IPS-18a (cell line): ENCODE measurements at regions not wholly inside any gene's neighbourhood (a gene's known extent, or its start where the extent isn't known, plus 50 kb on each side); places are given as distances from the start of the nearest gene placed in this dataset.

Experiments used
- H3K27ac ChIP-seq: one replicate; pipeline ENCODE4 v1.5.1; 2013; ENCODE audit warnings: low read length
- H3K27me3 ChIP-seq: one replicate; pipeline ENCODE4 v1.6.1; 2013; ENCODE audit warnings: mild to moderate bottlenecking, low read length; ENCODE audit not compliant: control insufficient read depth, insufficient read depth
- H3K36me3 ChIP-seq: one replicate; pipeline ENCODE4 v1.6.1; 2013; ENCODE audit warnings: low read depth, low read length; ENCODE audit not compliant: control insufficient read depth
- H3K4me1 ChIP-seq: one replicate; pipeline ENCODE4 v1.6.1; 2013; ENCODE audit warnings: low read depth, low read length; ENCODE audit not compliant: control insufficient read depth
- H3K4me3 ChIP-seq: one replicate; pipeline ENCODE4 v1.5.1; 2013; ENCODE audit warnings: low read length
- H3K9ac ChIP-seq: one replicate; pipeline ENCODE4 v1.6.1; 2013; ENCODE audit warnings: mild to moderate bottlenecking, low read length, moderate library complexity
- H3K9me3 ChIP-seq: one replicate; pipeline ENCODE4 v1.6.1; 2013; ENCODE audit warnings: low read depth, low read length; ENCODE audit not compliant: control insufficient read depth

DNA sequence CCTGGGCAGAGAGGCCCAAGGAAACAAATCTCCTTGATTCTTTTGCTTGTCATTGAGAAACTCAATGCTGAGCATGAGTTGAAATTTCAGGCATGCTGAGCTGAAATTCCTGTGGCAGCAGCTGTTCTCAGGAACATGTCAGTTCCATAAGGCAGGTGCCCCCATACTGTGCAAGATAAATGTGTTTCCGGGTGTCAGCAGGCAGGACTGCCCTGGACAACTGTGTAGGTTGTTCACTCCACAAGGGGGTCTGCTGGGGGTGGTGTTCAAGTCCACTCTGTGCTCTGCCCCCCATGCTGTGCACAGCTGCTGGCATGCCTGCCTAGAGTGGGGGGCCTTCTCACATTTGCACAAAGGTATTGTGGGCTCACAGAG is 133.7 kb downstream of the CTTN start:
- Histone ChIP-seq H3K4me1 (peaks cover 17% of the 10 kb centered on the region), H3K4me3 (no peak overlapping the region), H3K27ac (no peak overlapping the region), H3K9me3 (no peaks in the 10 kb centered on the region), H3K36me3 (no peaks in the 10 kb centered on the region), H3K9ac (no peak overlapping the region), H3K27me3 (no peaks in the 10 kb centered on the region)

DNA sequence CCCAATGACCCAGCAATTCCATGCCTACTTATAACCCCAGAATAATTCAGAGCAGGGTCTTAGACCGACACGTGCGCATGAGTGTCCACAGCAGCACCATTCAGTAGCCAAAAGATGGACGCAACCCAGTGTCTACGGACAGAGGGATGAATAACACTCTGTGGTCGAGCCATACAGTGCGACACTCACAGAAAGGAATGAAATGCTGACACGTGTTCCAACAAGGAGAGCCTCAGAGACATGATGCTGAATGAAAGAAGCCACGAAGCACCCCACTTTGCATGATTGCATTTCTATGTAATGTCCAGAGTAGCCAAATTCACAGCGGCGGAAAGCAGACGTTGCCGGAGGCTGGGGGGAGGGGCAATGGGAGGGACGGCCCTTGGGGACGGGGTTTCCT is 134.4 kb downstream of the CTTN start:
- Histone ChIP-seq H3K4me1 (peaks cover 17% of the 10 kb centered on the region), H3K9me3 (no peaks in the 10 kb centered on the region), H3K9ac (no peak overlapping the region), H3K36me3 (no peaks in the 10 kb centered on the region), H3K4me3 (no peak overlapping the region), H3K27me3 (no peaks in the 10 kb centered on the region), H3K27ac (no peak overlapping the region)

DNA sequence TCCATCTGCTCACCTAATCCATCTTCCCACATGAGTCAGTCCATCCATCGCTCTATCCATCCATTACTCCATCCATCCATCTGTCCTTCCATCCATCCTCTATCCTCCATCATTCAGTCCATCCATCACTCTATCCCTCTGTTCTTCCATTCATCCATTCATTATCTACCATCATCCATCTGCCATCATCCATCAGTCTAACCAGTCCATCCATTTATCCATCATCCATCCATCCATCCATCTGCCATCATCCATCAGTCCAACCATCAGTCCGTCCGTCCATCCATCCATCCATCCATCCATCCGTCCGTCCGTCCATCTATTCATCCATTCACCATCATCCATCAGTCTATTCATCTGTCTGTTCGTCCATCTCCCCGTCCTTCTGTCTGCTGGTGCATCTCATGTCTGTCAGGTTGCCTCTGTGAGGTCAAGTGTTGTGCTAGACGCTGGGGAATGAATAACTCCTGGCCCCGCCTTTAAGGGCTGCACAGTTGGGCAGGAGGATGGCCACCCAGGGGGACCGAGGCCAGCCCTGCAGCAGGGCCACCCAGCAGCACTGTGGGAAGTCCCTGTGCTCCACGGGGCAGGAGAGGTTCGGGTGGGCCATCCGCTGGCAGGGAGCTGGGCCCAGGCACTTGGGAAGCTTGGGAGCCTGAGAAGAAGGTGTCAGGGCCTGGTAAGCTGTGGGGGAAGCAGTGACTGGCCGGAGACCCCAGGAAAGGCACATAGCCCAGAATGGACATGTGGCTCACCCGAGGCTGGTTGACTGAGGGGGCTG is 137.1 kb downstream of the CTTN start:
- Histone ChIP-seq H3K9ac (no peak overlapping the region), H3K36me3 (no peaks in the 10 kb centered on the region), H3K27ac (no peak overlapping the region), H3K9me3 (no peaks in the 10 kb centered on the region), H3K4me1 (peaks cover 17% of the 10 kb centered on the region), H3K4me3 (no peak overlapping the region), H3K27me3 (no peaks in the 10 kb centered on the region)

DNA sequence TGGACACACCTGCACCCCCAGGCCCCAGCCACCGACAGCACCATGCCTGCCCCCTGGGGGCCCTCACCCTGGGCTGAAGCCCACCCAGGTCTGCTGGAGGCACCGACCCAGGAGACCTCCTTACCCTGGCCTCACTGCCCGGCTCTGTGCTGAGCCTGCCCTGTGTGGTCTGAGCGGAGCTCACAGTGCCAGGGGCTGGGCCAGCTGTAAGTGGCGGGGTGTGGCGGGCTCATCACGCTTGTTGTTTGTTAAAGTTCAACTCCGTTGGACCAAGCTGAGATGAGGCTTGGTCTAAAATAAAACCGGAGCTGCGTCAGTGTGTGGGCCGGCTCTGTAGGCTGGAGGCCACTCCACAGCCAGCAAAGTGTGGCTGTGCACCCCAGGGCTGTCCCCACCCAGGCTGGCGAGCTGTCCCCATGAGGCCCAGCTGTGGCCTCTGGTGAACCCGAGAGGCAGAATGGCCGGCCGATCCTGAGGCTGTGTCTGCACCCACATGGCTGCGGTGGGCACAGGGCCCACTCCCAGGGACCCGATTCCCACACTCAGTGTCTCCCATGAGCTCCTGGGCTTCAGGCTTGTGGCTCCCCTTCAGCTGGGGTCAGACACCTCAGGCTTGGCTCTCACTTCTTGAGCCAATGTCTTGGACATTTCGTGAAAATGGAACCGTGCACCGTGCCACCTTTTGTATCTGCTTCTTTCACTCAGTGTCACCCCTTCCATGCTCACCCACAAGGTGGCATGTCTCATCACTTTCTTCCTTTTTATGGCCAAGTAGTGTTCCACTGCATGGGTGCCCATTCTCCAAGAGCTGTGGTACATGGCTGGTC is 137.9 kb downstream of the CTTN start:
- Histone ChIP-seq H3K36me3 (no peaks in the 10 kb centered on the region), H3K9me3 (no peaks in the 10 kb centered on the region), H3K27ac (no peak overlapping the region)

DNA sequence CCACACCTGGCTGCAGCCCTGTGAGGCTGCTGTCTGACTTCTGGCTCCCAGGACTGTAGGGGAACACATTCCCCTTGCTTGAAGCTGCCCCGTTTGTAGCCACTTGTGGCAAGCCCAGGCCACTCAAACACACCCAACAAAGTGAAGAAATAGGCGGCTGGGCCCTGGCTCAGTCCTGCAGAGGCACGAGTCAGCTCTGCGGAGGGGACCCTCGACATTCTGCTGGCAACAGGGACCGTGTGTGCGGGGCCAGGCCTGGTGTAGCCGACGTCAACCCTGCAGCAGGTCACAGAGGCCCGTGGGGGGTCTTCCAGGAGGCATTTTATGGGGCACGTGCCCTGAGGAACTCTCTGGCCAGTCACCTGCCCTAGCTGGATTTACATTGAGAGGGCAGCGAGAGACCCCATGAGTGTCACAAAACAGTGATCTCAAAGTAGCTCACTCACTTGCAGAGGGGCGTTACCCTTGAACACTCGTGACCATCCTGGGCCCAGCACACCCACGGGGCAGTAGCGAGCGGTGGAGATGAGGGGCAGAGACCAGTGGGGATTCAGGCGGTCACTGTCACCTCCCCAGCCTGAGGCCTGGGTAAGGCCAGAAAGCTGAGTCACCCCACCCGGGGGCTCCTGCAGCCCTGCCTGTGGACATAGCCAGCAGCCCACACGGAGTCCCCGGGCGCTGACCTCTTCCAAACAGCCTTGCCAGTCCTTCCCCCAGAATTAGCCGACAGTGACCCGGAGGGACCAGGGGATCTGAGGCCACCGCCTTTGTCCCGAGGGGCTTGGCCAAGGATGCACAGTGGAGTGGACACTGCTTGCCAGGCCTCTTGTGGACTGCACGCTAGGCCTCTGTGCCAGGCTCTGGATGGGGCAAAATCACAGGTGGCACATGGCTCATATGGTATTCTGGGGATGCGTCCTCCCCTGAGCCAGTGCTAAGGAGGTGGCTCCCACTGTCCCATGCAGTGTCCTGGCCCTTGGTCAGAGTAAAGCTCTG is 139.5 kb downstream of the CTTN start:
- no peak overlapping the region for H3K9ac ChIP-seq
- H3K4me3 ChIP-seq, result no peak overlapping the region
- H3K4me1 ChIP-seq, result peaks cover under 1% of the 10 kb centered on the region
- H3K9me3 ChIP-seq, result no peaks in the 10 kb centered on the region
- no peak overlapping the region for H3K27ac ChIP-seq
- no peaks in the 10 kb centered on the region for H3K27me3 ChIP-seq
- H3K36me3 ChIP-seq, result no peaks in the 10 kb centered on the region

More for the DNA sequence above, 137.9 kb downstream of the CTTN start:
- peaks cover 16% of the 10 kb centered on the region for H3K4me1 ChIP-seq
- H3K4me3 ChIP-seq, result no peak overlapping the region
- no peak overlapping the region for H3K9ac ChIP-seq
- no peaks in the 10 kb centered on the region for H3K27me3 ChIP-seq

DNA sequence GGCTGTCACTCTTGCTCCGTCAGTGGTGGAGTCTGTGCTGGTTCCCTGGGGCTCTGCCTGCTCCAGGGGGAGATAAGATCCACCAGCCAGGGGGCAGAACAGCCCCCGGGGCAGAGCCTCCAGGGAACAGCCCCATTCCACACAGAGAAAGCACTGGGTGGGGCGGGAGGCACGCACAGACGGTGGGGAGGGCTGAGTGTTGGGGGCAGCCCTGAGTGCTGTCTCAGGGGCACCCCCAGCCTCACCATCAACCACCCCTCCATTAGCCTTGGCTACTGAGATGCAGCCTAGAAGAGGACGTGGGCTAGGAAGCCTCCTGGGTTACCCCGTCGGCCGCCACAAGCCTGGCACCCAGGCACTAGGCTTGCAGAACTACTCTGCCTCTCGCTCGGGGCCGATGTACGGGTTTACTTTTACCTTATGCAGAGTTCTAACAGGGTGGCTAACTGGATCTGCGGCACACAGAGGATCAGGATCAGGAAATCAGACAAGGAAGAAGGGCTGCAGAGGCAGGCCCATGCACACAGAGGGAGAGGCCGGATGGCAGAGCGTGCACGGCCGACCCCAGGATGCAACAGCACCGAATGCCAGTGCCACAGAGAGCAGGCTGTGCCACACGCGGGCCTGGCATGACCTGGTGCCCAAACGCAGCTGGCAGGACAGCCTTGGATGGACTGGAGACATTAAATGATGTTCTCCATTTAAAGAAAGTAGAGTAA is 140.5 kb downstream of the CTTN start:
- no peak overlapping the region for H3K9ac ChIP-seq
- H3K4me3 ChIP-seq, result no peak overlapping the region
- no peak overlapping the region for H3K27ac ChIP-seq
- H3K9me3 ChIP-seq, result no peaks in the 10 kb centered on the region
- no peaks in the 10 kb centered on the region for H3K4me1 ChIP-seq
- no peaks in the 10 kb centered on the region for H3K36me3 ChIP-seq
- no peaks in the 10 kb centered on the region for H3K27me3 ChIP-seq

DNA sequence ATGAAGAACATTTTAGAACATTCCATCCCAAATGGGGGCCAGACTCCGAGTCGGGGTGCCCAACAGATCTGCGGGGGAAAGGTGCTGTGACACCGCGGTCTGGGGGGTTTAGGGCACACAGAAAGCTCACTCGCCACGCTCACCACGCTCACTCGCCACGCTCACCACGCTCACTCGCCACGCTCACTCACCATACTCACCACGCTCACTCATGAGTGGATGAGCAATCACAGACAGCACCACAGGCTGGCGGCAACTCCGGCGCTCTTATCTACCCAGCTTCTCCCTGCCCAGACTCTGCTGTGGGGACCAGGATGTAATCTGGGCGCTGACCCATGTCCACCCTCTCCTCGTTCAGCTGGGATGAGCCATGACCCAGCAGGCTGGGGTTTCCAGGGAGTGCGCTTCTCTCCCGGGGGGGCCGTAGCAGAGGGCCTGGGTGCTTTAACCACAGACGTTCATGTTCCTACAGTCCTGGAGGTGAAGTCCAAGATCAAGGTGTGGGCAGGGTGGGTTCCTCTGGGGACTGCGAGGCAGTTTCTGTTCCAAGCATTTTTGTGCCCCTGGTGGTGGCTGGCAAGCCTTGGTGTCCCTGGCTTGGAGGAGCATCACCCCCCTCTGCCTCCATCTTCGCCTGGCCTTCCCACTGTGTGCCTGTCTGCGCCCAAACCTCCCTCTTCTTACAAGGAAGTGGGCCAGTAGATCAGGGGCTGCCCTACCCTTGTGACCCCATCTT is 141.2 kb downstream of the CTTN start:
- Histone ChIP-seq H3K4me3 (no peak overlapping the region), H3K9me3 (no peaks in the 10 kb centered on the region), H3K27me3 (no peaks in the 10 kb centered on the region), H3K9ac (no peak overlapping the region), H3K36me3 (no peaks in the 10 kb centered on the region), H3K4me1 (no peaks in the 10 kb centered on the region), H3K27ac (no peak overlapping the region)

DNA sequence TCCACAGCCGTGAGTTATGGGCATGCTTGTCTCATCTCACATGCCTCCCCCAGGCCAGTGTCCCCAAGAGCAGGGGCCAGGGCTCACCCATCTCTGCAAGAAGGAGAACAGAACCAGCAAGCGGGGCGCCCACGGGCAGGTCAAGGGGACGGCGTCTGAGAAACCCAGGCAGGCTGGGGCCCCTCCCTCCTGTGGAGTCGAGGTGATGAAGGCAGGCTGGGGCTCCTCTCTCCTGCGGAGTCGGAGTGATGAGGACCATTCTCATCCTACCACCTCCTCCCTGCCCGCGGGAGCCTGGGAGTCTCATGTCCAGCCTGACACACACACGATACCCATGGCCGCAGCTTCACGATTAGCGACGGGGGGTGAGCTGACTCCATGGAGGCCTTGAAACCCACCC is 141.9 kb downstream of the CTTN start:
- peaks cover under 1% of the 10 kb centered on the region for H3K4me1 ChIP-seq
- no peaks in the 10 kb centered on the region for H3K9me3 ChIP-seq
- no peak overlapping the region for H3K9ac ChIP-seq
- H3K36me3 ChIP-seq, result no peaks in the 10 kb centered on the region
- H3K4me3 ChIP-seq, result no peak overlapping the region
- no peak overlapping the region for H3K27ac ChIP-seq
- no peaks in the 10 kb centered on the region for H3K27me3 ChIP-seq

DNA sequence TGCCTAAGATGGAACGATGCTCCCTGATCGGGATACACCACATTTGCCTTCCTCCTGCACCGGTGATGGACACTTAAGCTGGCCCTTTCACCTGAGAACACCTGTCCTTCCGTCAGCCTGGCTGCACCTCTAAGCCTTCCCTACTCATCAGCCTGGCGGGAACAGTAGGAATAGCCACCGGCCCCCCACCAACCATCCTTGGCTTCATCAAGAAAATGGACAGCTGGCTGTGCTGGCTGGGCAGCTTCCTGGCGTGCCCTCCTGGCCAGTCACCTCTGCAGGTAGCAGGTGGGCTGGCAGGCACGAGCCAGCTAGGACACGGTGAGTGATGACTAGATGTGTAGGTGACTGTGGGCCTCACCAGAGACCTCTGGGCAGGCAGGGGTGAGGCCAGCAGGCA is 142.8 kb downstream of the CTTN start:
- H3K4me3 ChIP-seq, result no peak overlapping the region
- H3K9me3 ChIP-seq, result no peaks in the 10 kb centered on the region
- H3K9ac ChIP-seq, result no peak overlapping the region
- no peak overlapping the region for H3K27ac ChIP-seq
- no peaks in the 10 kb centered on the region for H3K36me3 ChIP-seq
- no peaks in the 10 kb centered on the region for H3K27me3 ChIP-seq
- H3K4me1 ChIP-seq, result peaks cover 7% of the 10 kb centered on the region

DNA sequence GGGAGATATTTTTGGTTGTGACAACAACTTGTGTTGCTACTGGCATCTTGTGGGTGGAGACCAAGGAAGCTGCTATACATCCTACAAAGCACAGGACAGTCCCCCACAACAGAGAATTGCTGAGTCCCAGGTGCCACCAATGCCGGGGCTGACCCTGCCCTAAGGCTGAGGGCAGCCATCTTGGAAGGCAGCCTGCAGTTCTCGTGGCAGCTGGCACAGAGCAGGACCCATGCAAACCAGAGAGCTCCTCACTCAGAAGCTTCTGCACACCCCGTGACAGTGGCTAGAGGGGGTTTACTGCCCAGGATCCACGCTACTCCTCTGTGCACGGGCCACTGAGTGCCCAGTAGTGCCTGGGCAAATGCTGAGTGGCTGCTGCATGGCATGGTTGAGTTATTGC is 143.4 kb downstream of the CTTN start:
- no peak overlapping the region for H3K27ac ChIP-seq
- H3K4me1 ChIP-seq, result peaks cover 12% of the 10 kb centered on the region
- H3K36me3 ChIP-seq, result no peaks in the 10 kb centered on the region
- H3K4me3 ChIP-seq, result no peak overlapping the region
- no peak overlapping the region for H3K9ac ChIP-seq
- no peaks in the 10 kb centered on the region for H3K9me3 ChIP-seq
- H3K27me3 ChIP-seq, result no peaks in the 10 kb centered on the region
